ENCODE measurements at regions not wholly inside any gene's neighbourhood (a gene's known extent, or its start where the extent isn't known, plus 50 kb on each side); places are given as distances from the start of the nearest gene placed in this dataset.

DNA sequence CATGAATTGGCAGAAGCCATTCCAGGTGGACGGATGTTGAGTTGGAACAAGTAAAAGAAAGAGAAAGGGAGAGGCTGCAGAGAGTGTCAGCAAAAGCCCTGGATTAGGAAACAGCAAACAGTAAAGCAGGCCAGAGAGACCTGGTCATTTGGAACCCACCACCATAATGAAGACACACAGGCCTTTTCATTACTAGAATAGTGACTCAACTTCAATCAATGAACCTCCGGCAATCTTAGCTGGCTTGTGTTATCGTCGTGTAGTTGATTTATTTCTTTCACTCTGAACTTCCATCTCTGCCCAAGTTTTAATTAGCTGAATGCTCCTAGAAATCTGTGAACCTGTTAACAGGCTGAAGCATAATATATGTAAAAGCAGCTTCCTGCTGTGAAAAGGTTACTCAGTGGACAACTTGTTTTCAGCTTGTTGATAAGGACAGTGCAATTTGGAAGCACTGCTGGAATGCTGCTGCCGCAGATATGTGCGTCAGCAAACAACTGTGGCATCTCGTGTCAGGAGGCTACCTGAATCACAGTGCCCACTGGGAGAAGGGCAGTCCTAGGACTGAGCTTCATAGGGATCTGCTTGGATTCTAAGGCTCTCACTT, 68.8 kb downstream of the SPANXN4 start:
- no peaks in the 10 kb centered on the region for H3K36me3 ChIP-seq (ENCODE audit: low read depth, missing control alignments)
- 37 to 53% methylated on average over 7 of the region's 7 CpGs for WGBS, 2 donors
- intact Hi-C loops (cut with DNase I; ENCODE audit: low total_unique reads) = no loop called here
- H3K27me3 ChIP-seq = no peaks in the 10 kb centered on the region
- no peak overlapping the region for H3K27ac ChIP-seq
- H3K4me3 ChIP-seq = no peak overlapping the region
- no peak for DNase-seq
- no peaks in the 10 kb centered on the region for H3K9me3 ChIP-seq
- H3K4me1 ChIP-seq = no peaks in the 10 kb centered on the region
- TF ChIP-seq POLR2A (IDR thresholded peaks at IDR 0.05) (no peak), CTCF (IDR thresholded peaks at IDR 0.05) (no peak)

Data from testis (tissue), 2 donors.